ENCODE measurements at regions not wholly inside any gene's neighbourhood (a gene's known extent, or its start where the extent isn't known, plus 50 kb on each side); places are given as distances from the start of the nearest gene placed in this dataset.
"Not testable (repeated sequence)": the region's sequence is repeated elsewhere in the genome, so short reads cannot be mapped to it uniquely, and the experiment has no call there.

- no peak for DNase-seq
These were observed 883.8 kb upstream of the IGFBP7 start for GRCh38 chr4:57993944-57994343.

- DNase-seq = no peak
These were observed 879.2 kb upstream of the IGFBP7 start for GRCh38 chr4:57989430-57989829.

DNA sequence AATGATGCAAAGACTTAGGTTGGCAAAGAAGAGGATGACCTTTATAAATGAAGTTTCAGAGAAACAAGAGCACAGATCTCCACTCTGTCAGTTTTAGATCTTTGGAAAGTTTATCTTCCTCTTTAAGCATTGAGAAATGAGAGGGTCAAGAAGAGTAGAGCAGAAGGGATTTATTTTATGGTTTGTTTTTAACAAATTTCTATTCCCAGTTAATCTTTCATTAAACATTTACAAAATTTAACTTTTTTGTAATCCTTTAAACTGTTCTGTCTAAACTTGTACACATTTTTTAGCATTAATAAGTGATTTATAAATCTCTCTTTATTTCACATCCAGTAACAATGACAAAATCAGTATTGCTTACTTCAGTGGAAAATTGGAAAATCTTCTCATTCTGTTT lies 875.0 kb upstream of the IGFBP7 start:
- DNase-seq = no peak

DNA sequence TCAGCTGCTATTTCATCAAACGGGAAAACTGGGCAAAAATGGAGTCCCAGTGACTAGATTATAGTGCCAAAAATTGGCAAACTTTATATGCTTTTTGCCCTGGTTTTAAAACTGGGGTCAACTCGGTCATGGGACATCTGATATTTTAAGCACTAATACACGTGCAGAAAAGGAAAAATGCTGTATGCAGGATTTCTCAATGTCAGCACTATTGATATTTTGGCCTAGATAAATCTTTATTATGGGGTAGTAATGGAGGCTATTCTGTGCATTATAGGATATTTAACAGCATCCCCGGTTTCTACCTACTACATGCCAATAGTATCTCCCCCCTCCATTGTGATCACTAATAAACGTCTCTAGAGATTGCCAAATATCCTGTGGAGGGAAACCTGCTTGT lies 870.9 kb upstream of the IGFBP7 start:
- DNase-seq = no peak

DNA sequence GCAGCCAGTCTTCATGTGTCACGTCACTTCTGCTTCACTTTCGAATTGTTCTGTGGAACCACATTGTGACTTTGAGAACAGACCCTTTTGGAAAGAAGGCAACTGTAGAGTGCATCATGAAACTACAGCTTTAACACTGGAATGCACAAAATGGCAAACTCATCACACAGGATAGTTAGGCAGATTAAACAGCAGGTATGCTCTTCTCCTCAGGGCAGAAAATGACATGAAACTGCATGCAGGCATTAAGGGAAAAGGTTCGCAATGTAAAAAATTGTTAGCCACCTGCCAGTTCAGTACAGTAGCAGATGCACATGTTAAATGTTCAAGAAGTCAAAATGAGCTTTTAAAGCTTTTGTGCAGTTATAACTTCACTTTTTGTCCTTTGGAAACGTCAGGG lies 864.6 kb upstream of the IGFBP7 start:
- no peak for DNase-seq

GRCh38 chr4:57973819-57974218 lies 863.6 kb upstream of the IGFBP7 start:
- DNase-seq = no peak

- DNase-seq = no peak
These were observed 861.1 kb upstream of the IGFBP7 start for GRCh38 chr4:57971261-57971660.

DNA sequence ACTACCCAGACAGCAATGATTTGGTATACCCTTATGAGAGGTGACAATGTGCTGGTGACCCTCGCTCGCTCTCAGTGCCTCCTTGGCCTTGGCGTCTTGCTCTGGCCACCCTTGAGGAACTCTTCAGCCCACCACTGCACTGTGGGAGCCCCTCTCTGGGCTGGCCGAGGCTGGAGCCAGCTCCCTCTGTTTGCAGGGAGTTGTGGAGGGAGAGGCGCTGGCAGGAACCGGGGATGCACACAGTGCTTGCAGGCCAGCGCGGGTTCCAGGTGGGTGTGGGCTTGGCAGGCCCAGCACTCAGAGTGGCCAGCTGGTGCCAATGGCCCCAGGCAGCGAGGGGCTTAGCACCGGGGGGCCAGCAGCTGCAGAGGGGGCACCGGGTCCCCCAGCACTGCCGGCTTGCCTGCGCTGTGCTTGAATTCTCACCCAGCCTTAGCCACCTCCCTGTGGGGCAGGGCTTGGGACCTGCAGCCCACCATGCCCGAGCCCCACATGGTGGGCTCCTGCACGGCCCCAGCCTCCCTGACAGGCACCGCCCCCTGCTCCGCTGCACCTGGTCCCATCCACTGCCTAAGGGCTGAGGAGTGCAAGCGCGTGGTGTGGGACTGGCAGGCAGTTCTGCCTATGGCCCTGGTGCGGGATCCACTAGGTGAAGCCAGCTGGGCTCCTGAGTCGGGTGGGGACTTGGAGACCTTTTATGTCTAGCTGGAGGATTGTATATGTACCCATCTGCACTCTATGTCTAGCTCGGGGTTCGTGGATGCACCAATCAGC lies 857.0 kb upstream of the IGFBP7 start:
- DNase-seq = no peak

DNA sequence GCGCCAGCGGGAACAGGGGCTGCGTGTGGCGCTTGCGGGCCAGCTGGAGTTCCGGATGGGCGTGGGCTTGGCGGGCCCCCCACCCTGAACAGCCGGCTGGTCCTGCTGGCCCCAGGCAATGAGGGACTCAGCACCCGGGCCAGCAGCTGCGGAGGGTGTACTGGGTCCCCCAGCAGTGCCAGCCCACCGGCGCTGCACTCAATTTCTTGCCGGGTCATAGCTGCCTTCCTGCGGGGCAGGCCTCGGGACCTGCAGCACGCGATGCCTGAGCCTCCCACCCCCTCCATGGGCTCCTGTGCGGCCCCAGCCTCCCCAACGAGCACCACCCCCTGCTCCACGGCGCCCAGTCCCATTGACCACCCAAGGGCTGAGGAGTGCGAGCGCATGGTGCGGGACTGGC lies 855.2 kb upstream of the IGFBP7 start:
- DNase-seq = not testable (repeated sequence)

GRCh38 chr4:57945298-57945697 lies 835.1 kb upstream of the IGFBP7 start:
- no peak for DNase-seq

DNA sequence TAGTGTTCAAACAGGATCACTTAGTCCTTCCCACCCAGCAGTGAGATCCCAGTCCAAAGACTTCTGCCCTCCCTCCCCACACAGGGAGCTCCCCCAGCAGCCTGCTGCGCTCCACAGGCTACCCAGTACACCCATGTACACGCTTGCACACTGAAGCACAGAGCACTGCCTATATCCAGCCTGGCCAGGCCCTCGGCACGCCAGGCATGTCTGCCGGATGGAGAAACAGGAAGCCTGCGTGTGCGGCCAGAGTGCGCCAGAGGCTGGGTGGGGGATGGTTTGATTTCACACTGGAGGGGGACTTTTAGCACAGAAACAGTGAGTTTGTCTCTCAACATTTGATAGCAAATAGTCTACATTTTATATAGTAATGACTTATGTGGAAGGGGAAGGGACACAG lies 833.5 kb upstream of the IGFBP7 start:
- no peak for DNase-seq

DNA sequence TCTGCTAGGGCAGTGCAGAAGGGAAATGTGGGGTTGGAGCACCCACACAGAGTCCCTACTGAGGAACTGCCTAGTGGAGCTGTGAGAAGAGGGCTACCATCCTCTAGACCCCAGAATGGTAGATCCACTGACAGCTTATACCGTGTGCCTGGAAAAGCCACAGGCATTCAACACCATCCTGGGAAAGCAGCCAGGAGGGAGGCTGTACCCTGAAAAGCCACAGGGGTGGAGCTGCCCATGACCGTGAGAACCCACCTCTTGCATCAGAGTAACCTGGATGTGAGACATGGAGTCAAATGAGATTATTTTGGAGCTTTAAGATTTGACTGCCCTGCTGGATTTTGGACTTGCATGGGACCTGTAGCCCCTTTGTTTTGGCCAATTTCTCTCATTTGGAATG lies 827.1 kb upstream of the IGFBP7 start:
- not testable (repeated sequence) for DNase-seq

- no peak for DNase-seq
These were observed 816.1 kb upstream of the IGFBP7 start for GRCh38 chr4:57926311-57926710.

DNA sequence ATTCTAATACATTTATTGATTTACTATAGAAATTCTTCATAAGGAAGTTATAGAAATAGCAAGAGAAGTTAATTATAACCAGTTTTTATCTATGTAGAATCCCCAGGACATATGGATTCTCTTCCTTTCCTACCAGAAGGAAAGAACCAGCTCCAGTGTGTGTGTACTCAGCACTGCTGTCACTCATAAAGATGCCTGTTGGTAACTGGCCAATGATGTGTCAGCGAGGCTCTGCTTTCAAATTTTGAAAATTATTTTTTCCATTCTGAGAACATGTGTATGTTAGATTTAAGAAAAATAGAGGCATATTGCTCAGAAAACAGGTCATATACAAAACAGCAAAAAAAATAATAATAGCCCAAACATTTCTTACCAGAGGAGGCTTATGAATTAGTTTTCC lies 814.8 kb upstream of the IGFBP7 start:
- DNase-seq = no peak

- DNase-seq = no peak
These were observed 806.3 kb upstream of the IGFBP7 start for GRCh38 chr4:57916479-57916878.

- DNase-seq = peak; percentile 73
These were observed 801.0 kb upstream of the IGFBP7 start for GRCh38 chr4:57911203-57911602.

DNA sequence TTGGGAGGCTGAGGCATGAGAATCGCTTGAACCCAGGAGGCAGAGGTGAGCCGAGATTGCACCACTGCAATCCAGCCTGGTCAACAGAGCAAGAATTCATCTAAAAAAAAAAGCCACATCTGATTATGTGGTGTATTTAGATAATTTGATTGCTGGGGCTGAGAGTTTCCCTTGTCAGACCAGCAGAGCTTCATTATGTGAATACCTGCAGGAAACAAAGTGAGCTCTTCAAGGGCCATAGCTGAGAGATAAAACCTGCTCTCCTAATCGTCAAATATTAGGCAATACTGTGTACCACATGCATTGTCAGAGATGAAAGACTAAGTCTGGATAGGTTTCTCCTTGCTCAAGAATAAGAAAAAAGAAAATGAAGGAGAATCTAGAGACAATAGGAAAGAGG lies 800.0 kb upstream of the IGFBP7 start:
- no peak for DNase-seq

- DNase-seq = peak; percentile 4
These were observed 795.8 kb upstream of the IGFBP7 start for GRCh38 chr4:57905965-57906364.

- DNase-seq = no peak
These were observed 766.9 kb upstream of the IGFBP7 start for GRCh38 chr4:57877047-57877458.

- no peak for DNase-seq
These were observed 765.7 kb upstream of the IGFBP7 start for GRCh38 chr4:57875829-57876392.

- DNase-seq = no peak
These were observed 756.4 kb upstream of the IGFBP7 start for GRCh38 chr4:57866468-57867171.

GRCh38 chr4:57865264-57865663 lies 755.1 kb upstream of the IGFBP7 start:
- no peak for DNase-seq

DNA sequence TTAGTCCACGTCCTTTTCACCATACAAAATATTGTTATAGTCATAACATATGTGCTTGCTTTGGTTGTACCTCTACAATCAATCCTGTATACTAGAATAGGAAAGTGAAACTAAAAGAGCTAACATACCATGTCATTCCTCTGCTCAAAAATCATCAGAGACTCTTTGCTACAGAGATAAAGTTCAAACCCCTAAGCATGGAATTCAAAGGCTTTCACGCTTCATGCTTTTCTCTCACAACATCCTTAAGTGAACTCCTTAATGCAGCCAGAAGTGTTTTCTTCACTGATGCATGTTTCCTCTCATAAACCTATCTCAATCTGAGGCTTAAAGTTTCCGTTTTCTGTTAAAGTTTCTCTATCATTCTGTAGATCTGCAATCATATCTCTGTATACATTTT lies 744.6 kb upstream of the IGFBP7 start:
- DNase-seq = peak; percentile 72

- DNase-seq = no peak
These were observed 740.0 kb upstream of the IGFBP7 start for GRCh38 chr4:57850141-57850540.

Measured in kidney glomerular epithelial cell (primary cell).